MM.1S (cell line): ENCODE measurements at regions not wholly inside any gene's neighbourhood (a gene's known extent, or its start where the extent isn't known, plus 50 kb on each side); places are given as distances from the start of the nearest gene placed in this dataset.
"Not testable (repeated sequence)": the region's sequence is repeated elsewhere in the genome, so short reads cannot be mapped to it uniquely, and the experiment has no call there.

Source experiments
- DNase-seq: peaks from one replicate; pipeline ENCODE4 v3.0.0-alpha.2; 2015
- H2AFZ ChIP-seq: fragments of 300-600 bp; sonication (generic); 2 replicates; pipeline ENCODE4 v1.6.0; 2016; ENCODE audit warnings: antibody characterized with exemption, low read length
- H3F3A ChIP-seq: fragments of 300-600 bp; sonication (generic); 2 replicates; pipeline ENCODE4 v1.6.1; 2016; ENCODE audit warnings: mild to moderate bottlenecking, antibody characterized with exemption, low read length, moderate library complexity, mixed read lengths; ENCODE audit not compliant: insufficient read depth
- H3K27ac ChIP-seq: fragments of 300-600 bp; sonication (generic); 2 replicates; pipeline ENCODE4 v1.5.1; 2016; ENCODE audit warnings: mild to moderate bottlenecking, low read length
- H3K27me3 ChIP-seq: fragments of 300-600 bp; sonication (generic); replicated peaks from 2 replicates; pipeline ENCODE4 v1.6.0; 2016; ENCODE audit warnings: low read length; ENCODE audit not compliant: insufficient read depth
- H3K36me3 ChIP-seq: fragments of 300-600 bp; sonication (generic); replicated peaks from 2 replicates; pipeline ENCODE4 v1.6.1; 2016; ENCODE audit warnings: mild to moderate bottlenecking, low read length, mixed read lengths; ENCODE audit not compliant: insufficient read depth
- H3K4me1 ChIP-seq: fragments of 300-600 bp; sonication (generic); 2 replicates; pipeline ENCODE4 v1.6.1; 2016; ENCODE audit warnings: low read length, mixed read lengths
- H3K4me2 ChIP-seq: fragments of 300-600 bp; sonication (generic); 2 replicates; pipeline ENCODE4 v1.6.0; 2016; ENCODE audit warnings: low read depth, low read length
- H3K4me3 ChIP-seq: fragments of 300-600 bp; sonication (generic); 2 replicates; pipeline ENCODE4 v1.5.1; 2016; ENCODE audit warnings: low read length, mixed read lengths
- H3K79me2 ChIP-seq: fragments of 300-600 bp; sonication (generic); 2 replicates; pipeline ENCODE4 v1.6.1; 2016; ENCODE audit warnings: mixed run types, low read length, mixed read lengths
- H3K9ac ChIP-seq: fragments of 300-600 bp; sonication (generic); 2 replicates; pipeline ENCODE4 v1.6.1; 2016; ENCODE audit warnings: low read length, mixed read lengths
- H3K9me2 ChIP-seq: fragments of 300-600 bp; sonication (generic); replicated peaks from 2 replicates; pipeline ENCODE4 v1.6.1; 2016; ENCODE audit warnings: mild to moderate bottlenecking, low read length, mixed read lengths; ENCODE audit not compliant: insufficient read depth
- H3K9me3 ChIP-seq: fragments of 300-600 bp; sonication (generic); replicated peaks from 2 replicates; pipeline ENCODE4 v1.6.1; 2016; ENCODE audit warnings: mild to moderate bottlenecking, low read length, mixed read lengths; ENCODE audit not compliant: insufficient read depth
- H4K20me1 ChIP-seq: fragments of 300-600 bp; sonication (generic); 2 replicates; pipeline ENCODE4 v1.6.1; 2016; ENCODE audit warnings: mild to moderate bottlenecking, low read length, moderate library complexity, mixed read lengths; ENCODE audit not compliant: insufficient read depth
- CTCF ChIP-seq: fragments of 300-600 bp; sonication (generic); IDR thresholded peaks from 2 replicates; pipeline ENCODE4 v1.5.1; 2016; ENCODE audit warnings: antibody characterized with exemption, low read length, mixed read lengths
- EZH2 ChIP-seq: fragments of 300-600 bp; sonication (generic); optimal IDR thresholded peaks from 2 replicates; pipeline ENCODE3; 2017; ENCODE audit warnings: low read depth, mild to moderate bottlenecking, antibody characterized with exemption, low read length, mixed read lengths
- EZH2phosphoT487 ChIP-seq: fragments of 300-600 bp; sonication (generic); IDR thresholded peaks from 2 replicates; pipeline ENCODE4 v1.6.1; 2018; ENCODE audit warnings: antibody characterized with exemption, low read length

- TF ChIP-seq EZH2 (no peak), CTCF (no peak), EZH2phosphoT487 (no peak)
- no peaks in the 10 kb centered on the region for H3K9me3 ChIP-seq
- H3K4me2 ChIP-seq, result no peak overlapping the region
- H3K27ac ChIP-seq, result no peak overlapping the region
- H3K9me2 ChIP-seq, result no peaks in the 10 kb centered on the region
- H3K36me3 ChIP-seq, result no peaks in the 10 kb centered on the region
- no peak overlapping the region for H3K4me3 ChIP-seq
- H3K27me3 ChIP-seq, result no peaks in the 10 kb centered on the region
- H3K9ac ChIP-seq, result no peak overlapping the region
- H4K20me1 ChIP-seq, result no peaks in the 10 kb centered on the region
- no peaks in the 10 kb centered on the region for H3F3A ChIP-seq
- DNase-seq, result no peak
- H3K4me1 ChIP-seq, result no peaks in the 10 kb centered on the region
- H3K79me2 ChIP-seq, result no peaks in the 10 kb centered on the region
- H2AFZ ChIP-seq, result no peak overlapping the region
Measured at GRCh38 chr11:128148208-128148607, 439.1 kb downstream of the ETS1 start.

- no peak overlapping the region for H2AFZ ChIP-seq
- H3K4me1 ChIP-seq, result no peaks in the 10 kb centered on the region
- H3K9me3 ChIP-seq, result no peaks in the 10 kb centered on the region
- H3K36me3 ChIP-seq, result no peaks in the 10 kb centered on the region
- no peaks in the 10 kb centered on the region for H3F3A ChIP-seq
- no peaks in the 10 kb centered on the region for H4K20me1 ChIP-seq
- no peaks in the 10 kb centered on the region for H3K9me2 ChIP-seq
- H3K79me2 ChIP-seq, result no peaks in the 10 kb centered on the region
- no peaks in the 10 kb centered on the region for H3K27me3 ChIP-seq
- H3K4me2 ChIP-seq, result no peak overlapping the region
- H3K4me3 ChIP-seq, result no peak overlapping the region
- DNase-seq, result no peak
- H3K27ac ChIP-seq, result no peak overlapping the region
- no peak overlapping the region for H3K9ac ChIP-seq
- TF ChIP-seq EZH2phosphoT487, result no peak
- TF ChIP-seq CTCF, result no peak
Measured at GRCh38 chr11:128146926-128147605, 440.3 kb downstream of the ETS1 start.

GRCh38 chr11:128140293-128140692 lies 447.1 kb downstream of the ETS1 start:
- not testable (repeated sequence) for H3K9me3 ChIP-seq, H3K79me2 ChIP-seq, H3K36me3 ChIP-seq, H3K4me3 ChIP-seq, H3K4me2 ChIP-seq, H3K9ac ChIP-seq, H3K27me3 ChIP-seq, DNase-seq, H3K9me2 ChIP-seq, H3F3A ChIP-seq, H2AFZ ChIP-seq, H4K20me1 ChIP-seq, H3K4me1 ChIP-seq, H3K27ac ChIP-seq

GRCh38 chr11:128135451-128135850 lies 451.9 kb downstream of the ETS1 start:
- Histone ChIP-seq H3K36me3 (no peaks in the 10 kb centered on the region), H3K4me1 (no peaks in the 10 kb centered on the region), H4K20me1 (no peaks in the 10 kb centered on the region), H3K9me3 (no peaks in the 10 kb centered on the region), H3K9ac (no peak overlapping the region), H3K4me2 (no peak overlapping the region), H3F3A (no peaks in the 10 kb centered on the region), H3K4me3 (no peak overlapping the region), H3K79me2 (no peaks in the 10 kb centered on the region), H3K27ac (no peak overlapping the region), H3K27me3 (no peaks in the 10 kb centered on the region), H2AFZ (no peak overlapping the region), H3K9me2 (no peaks in the 10 kb centered on the region)
- no peak for DNase-seq
- TF ChIP-seq EZH2 (no peak), EZH2phosphoT487 (no peak), CTCF (no peak)
